ENCODE measurements at regions not wholly inside any gene's neighbourhood (a gene's known extent, or its start where the extent isn't known, plus 50 kb on each side); places are given as distances from the start of the nearest gene placed in this dataset.
"Not testable (repeated sequence)": the region's sequence is repeated elsewhere in the genome, so short reads cannot be mapped to it uniquely, and the experiment has no call there.

DNA sequence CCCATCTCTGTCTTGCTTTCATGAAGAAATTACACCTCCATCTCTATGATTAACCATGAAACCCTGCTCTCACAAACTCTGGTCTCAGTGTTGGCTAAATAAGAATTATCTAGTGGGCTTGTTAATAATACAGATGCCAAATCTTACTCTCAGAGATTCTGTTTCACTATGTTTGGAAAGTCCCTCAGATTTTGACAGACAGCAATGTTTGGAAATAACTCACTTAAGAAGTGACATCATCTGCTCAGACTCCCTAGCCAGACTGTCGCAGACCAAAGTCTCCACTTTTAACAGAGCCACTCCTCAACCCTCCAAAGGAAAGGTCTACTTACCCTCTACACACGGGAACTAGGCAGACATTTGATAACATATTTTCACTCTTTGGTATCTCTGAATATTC is 328.5 kb upstream of the FGF16 start:
- H3K9ac ChIP-seq (ENCODE audit: low read depth in 1 of 3, low read length in 3 of 3) = no peak overlapping the region
- H3K9me3 ChIP-seq (ENCODE audit: control insufficient read depth in 3 of 3, low read length in 3 of 3) = no peaks in the 10 kb centered on the region
- no peaks in the 10 kb centered on the region for H3K4me1 ChIP-seq (ENCODE audit: control insufficient read depth in 3 of 3, insufficient read depth in 3 of 3, low read length in 3 of 3)
- no peak overlapping the region for H3K27ac ChIP-seq (ENCODE audit: low read depth, low read length)
- H3K27me3 ChIP-seq (ENCODE audit: control insufficient read depth in 3 of 3, insufficient read depth in 3 of 3, low read length in 3 of 3) = no peaks in the 10 kb centered on the region
- no peak overlapping the region for H3K4me3 ChIP-seq (ENCODE audit: low read length in 3 of 3)
- no peaks in the 10 kb centered on the region for H3K36me3 ChIP-seq (ENCODE audit: control insufficient read depth in 3 of 3, insufficient read depth in 3 of 3, low read length in 3 of 3)

GRCh38 chrX:77119706-77120105 is 327.5 kb upstream of the FGF16 start:
- no peak overlapping the region for H3K9ac ChIP-seq (ENCODE audit: low read depth in 1 of 3, low read length in 3 of 3)
- no peak overlapping the region for H3K4me3 ChIP-seq (ENCODE audit: low read length in 3 of 3)
- no peaks in the 10 kb centered on the region for H3K9me3 ChIP-seq (ENCODE audit: control insufficient read depth in 3 of 3, low read length in 3 of 3)
- H3K4me1 ChIP-seq (ENCODE audit: control insufficient read depth in 3 of 3, insufficient read depth in 3 of 3, low read length in 3 of 3) = no peaks in the 10 kb centered on the region
- H3K27me3 ChIP-seq (ENCODE audit: control insufficient read depth in 3 of 3, insufficient read depth in 3 of 3, low read length in 3 of 3) = no peaks in the 10 kb centered on the region
- no peaks in the 10 kb centered on the region for H3K36me3 ChIP-seq (ENCODE audit: control insufficient read depth in 3 of 3, insufficient read depth in 3 of 3, low read length in 3 of 3)
- no peak overlapping the region for H3K27ac ChIP-seq (ENCODE audit: low read depth, low read length)

- H3K36me3 ChIP-seq (ENCODE audit: control insufficient read depth in 3 of 3, insufficient read depth in 3 of 3, low read length in 3 of 3); H3K4me3 ChIP-seq (ENCODE audit: low read length in 3 of 3); H3K27ac ChIP-seq (ENCODE audit: low read depth, low read length); H3K4me1 ChIP-seq (ENCODE audit: control insufficient read depth in 3 of 3, insufficient read depth in 3 of 3, low read length in 3 of 3); H3K27me3 ChIP-seq (ENCODE audit: control insufficient read depth in 3 of 3, insufficient read depth in 3 of 3, low read length in 3 of 3); H3K9ac ChIP-seq (ENCODE audit: low read depth in 1 of 3, low read length in 3 of 3); H3K9me3 ChIP-seq (ENCODE audit: control insufficient read depth in 3 of 3, low read length in 3 of 3): not testable (repeated sequence)
Measured at GRCh38 chrX:77123917-77124316, 323.3 kb upstream of the FGF16 start.

DNA sequence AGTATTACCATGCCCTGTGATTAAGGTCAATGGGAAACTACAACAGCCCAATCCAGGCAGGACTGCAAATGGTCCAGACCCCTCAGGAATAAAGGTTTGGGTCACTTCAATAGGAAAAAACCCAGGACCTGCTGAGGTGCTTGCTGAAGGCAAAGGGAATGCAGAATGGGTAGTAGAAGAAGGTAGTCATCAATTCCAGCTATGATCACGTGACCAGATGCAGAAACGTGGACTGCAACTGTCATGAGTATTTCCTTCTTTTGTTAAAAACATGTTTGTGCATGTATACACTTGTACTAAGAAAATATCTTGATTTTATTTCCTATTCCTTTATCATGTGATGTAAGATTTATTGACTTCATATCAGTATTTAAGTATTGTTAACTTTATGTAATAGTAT is 319.6 kb upstream of the FGF16 start:
- not testable (repeated sequence) for H3K4me3 ChIP-seq (ENCODE audit: low read length in 3 of 3); H3K27me3 ChIP-seq (ENCODE audit: control insufficient read depth in 3 of 3, insufficient read depth in 3 of 3, low read length in 3 of 3); H3K27ac ChIP-seq (ENCODE audit: low read depth, low read length); H3K9ac ChIP-seq (ENCODE audit: low read depth in 1 of 3, low read length in 3 of 3); H3K36me3 ChIP-seq (ENCODE audit: control insufficient read depth in 3 of 3, insufficient read depth in 3 of 3, low read length in 3 of 3); H3K9me3 ChIP-seq (ENCODE audit: control insufficient read depth in 3 of 3, low read length in 3 of 3); H3K4me1 ChIP-seq (ENCODE audit: control insufficient read depth in 3 of 3, insufficient read depth in 3 of 3, low read length in 3 of 3)

DNA sequence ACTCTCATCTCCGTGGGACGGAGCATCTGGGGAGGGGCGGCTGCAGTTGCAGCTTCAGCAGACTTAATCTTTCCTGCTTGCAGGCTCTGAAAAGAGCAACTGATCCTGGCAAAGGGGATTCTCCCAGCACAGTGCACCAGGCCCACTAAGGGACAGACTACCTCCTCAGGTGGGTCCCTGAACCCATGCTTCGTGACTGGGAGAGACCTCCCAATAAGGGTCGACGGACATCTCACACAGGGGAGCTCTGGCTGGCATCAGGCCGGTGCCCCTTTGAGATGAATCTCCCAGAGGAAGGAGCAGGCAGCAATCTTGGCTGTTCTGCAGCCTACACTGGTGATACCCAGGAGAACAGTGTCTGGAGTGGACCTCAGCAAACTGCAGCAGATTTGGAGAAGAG is 303.3 kb upstream of the FGF16 start:
- H3K27me3 ChIP-seq (ENCODE audit: control insufficient read depth in 3 of 3, insufficient read depth in 3 of 3, low read length in 3 of 3) = no peaks in the 10 kb centered on the region
- H3K36me3 ChIP-seq (ENCODE audit: control insufficient read depth in 3 of 3, insufficient read depth in 3 of 3, low read length in 3 of 3) = no peaks in the 10 kb centered on the region
- H3K9ac ChIP-seq (ENCODE audit: low read depth in 1 of 3, low read length in 3 of 3) = no peak overlapping the region
- no peaks in the 10 kb centered on the region for H3K4me1 ChIP-seq (ENCODE audit: control insufficient read depth in 3 of 3, insufficient read depth in 3 of 3, low read length in 3 of 3)
- peaks cover 0 to 8% (median 0%) of the 10 kb centered on the region in 3 donors for H3K9me3 ChIP-seq (ENCODE audit: control insufficient read depth in 3 of 3, low read length in 3 of 3)
- H3K4me3 ChIP-seq (ENCODE audit: low read length in 3 of 3) = no peak overlapping the region
- no peak overlapping the region for H3K27ac ChIP-seq (ENCODE audit: low read depth, low read length)

DNA sequence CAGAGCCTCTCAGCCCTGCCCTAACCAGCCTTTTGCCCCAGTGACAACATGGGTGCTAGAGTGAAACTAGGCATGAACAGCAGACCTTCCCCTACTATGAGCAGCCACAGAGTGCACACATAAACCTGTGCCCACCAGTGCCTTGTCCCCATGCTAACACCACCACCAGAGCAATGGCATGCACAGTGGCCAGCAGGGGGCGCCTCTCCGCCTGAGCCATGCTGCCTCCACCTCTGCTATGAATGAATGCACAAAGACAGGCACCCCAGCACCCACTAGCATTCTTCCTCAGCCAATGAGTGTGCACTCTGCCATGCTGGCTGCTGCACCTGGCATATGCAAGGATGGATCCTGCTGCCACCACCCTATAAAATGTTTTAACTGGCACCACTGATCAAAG is 286.9 kb upstream of the FGF16 start:
- Histone ChIP-seq H3K9ac (ENCODE audit: low read depth in 1 of 3, low read length in 3 of 3) (no peak overlapping the region), H3K4me3 (ENCODE audit: low read length in 3 of 3) (no peak overlapping the region), H3K27ac (ENCODE audit: low read depth, low read length) (no peak overlapping the region), H3K9me3 (ENCODE audit: control insufficient read depth in 3 of 3, low read length in 3 of 3) (peaks cover 0 to 3% (median 0%) of the 10 kb centered on the region in 3 donors), H3K4me1 (ENCODE audit: control insufficient read depth in 3 of 3, insufficient read depth in 3 of 3, low read length in 3 of 3) (no peaks in the 10 kb centered on the region), H3K27me3 (ENCODE audit: control insufficient read depth in 3 of 3, insufficient read depth in 3 of 3, low read length in 3 of 3) (no peaks in the 10 kb centered on the region), H3K36me3 (ENCODE audit: control insufficient read depth in 3 of 3, insufficient read depth in 3 of 3, low read length in 3 of 3) (no peaks in the 10 kb centered on the region)

DNA sequence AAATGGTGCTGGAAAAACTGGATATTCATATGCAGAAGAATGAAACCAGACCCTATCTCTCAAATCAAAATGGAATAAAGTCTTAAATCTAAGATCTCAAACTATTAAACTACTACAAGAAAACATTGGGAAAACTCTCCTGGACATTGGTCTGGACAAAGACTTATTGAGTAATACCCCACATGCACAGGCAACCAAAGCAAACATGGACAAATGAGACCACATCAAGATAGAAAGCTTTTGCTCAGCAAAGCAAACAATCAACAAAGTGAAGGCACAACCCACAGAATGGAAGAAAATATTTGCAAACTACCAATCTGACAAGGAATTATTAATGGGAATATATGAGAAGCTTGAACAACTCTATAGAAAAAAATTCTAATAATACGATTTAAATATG is 284.4 kb upstream of the FGF16 start:
- no peak overlapping the region for H3K27ac ChIP-seq (ENCODE audit: low read depth, low read length)
- no peaks in the 10 kb centered on the region for H3K4me1 ChIP-seq (ENCODE audit: control insufficient read depth in 3 of 3, insufficient read depth in 3 of 3, low read length in 3 of 3)
- no peaks in the 10 kb centered on the region for H3K27me3 ChIP-seq (ENCODE audit: control insufficient read depth in 3 of 3, insufficient read depth in 3 of 3, low read length in 3 of 3)
- no peaks in the 10 kb centered on the region for H3K36me3 ChIP-seq (ENCODE audit: control insufficient read depth in 3 of 3, insufficient read depth in 3 of 3, low read length in 3 of 3)
- H3K9me3 ChIP-seq (ENCODE audit: control insufficient read depth in 3 of 3, low read length in 3 of 3) = peaks cover 0 to 3% (median 0%) of the 10 kb centered on the region in 3 donors
- no peak overlapping the region for H3K9ac ChIP-seq (ENCODE audit: low read depth in 1 of 3, low read length in 3 of 3)
- no peak overlapping the region for H3K4me3 ChIP-seq (ENCODE audit: low read length in 3 of 3)

- Histone ChIP-seq H3K27ac (ENCODE audit: low read depth, low read length) (no peak overlapping the region), H3K27me3 (ENCODE audit: control insufficient read depth in 3 of 3, insufficient read depth in 3 of 3, low read length in 3 of 3) (no peaks in the 10 kb centered on the region), H3K9ac (ENCODE audit: low read depth in 1 of 3, low read length in 3 of 3) (no peak overlapping the region), H3K4me1 (ENCODE audit: control insufficient read depth in 3 of 3, insufficient read depth in 3 of 3, low read length in 3 of 3) (no peaks in the 10 kb centered on the region), H3K9me3 (ENCODE audit: control insufficient read depth in 3 of 3, low read length in 3 of 3) (no peaks in the 10 kb centered on the region), H3K4me3 (ENCODE audit: low read length in 3 of 3) (no peak overlapping the region), H3K36me3 (ENCODE audit: control insufficient read depth in 3 of 3, insufficient read depth in 3 of 3, low read length in 3 of 3) (no peaks in the 10 kb centered on the region)
Measured at GRCh38 chrX:77167993-77168392, 279.2 kb upstream of the FGF16 start.

DNA sequence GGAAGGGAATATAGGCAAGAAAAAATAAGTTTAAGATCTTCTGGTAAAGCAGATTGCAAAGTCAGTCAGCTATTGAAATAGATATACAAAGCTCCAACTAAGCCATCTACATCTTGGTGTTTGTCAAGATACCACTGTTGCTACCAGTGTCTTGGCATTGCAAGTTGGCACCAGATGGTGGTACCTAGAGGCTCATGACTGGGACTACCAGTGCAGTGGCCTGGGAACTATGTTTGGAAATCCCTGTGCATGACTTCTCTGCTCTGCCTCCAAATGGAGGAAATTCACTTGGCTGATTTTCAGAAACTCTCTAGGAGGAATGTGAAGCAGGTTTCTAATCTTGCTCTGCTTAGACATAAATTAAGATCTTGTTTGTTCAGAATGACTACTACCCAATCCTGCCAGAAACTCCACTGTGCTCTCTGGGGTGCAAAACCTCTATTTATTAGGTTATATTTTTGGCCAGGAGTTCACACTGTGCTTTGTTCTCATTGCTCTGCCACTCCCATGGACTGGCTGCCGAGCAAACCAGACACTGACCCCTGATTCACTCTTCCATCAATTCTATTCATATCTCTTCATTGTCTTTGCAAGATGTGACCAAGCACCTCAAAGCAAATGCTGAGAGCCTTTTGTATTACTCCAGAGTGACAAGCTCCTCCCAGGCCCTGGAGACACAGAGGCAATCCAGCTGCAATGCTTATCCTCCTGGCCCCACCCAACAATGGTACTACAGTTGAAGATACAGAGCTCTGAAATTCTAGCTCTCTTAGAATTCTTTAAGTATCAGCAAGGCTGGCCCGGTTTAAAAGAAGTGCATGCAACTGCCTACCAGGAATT is 272.3 kb upstream of the FGF16 start:
- no peaks in the 10 kb centered on the region for H3K27me3 ChIP-seq (ENCODE audit: control insufficient read depth in 3 of 3, insufficient read depth in 3 of 3, low read length in 3 of 3)
- peaks cover 0 to 1% (median 0%) of the 10 kb centered on the region in 3 donors for H3K9me3 ChIP-seq (ENCODE audit: control insufficient read depth in 3 of 3, low read length in 3 of 3)
- no peak overlapping the region for H3K9ac ChIP-seq (ENCODE audit: low read depth in 1 of 3, low read length in 3 of 3)

DNA sequence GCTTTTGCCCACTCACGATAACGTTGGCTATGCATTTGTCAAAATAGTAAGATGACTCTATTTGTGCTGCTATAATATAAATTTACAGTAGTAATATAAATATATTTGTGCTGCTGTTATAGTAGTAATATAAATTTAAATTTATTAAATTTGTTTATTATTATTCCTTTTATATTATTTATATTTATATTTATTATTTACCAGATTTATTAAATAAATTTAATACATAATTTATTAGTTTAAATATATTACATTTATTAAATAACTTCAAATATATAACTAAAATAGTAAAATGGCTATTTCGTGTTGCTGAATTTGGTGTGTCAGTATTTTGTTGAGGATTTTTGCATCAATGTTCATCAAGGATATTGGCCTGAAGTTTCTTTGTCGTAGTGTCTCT is 246.5 kb upstream of the FGF16 start:
- no peaks in the 10 kb centered on the region for H3K9me3 ChIP-seq (ENCODE audit: control insufficient read depth in 3 of 3, low read length in 3 of 3)
- no peaks in the 10 kb centered on the region for H3K36me3 ChIP-seq (ENCODE audit: control insufficient read depth in 3 of 3, insufficient read depth in 3 of 3, low read length in 3 of 3)
- H3K27me3 ChIP-seq (ENCODE audit: control insufficient read depth in 3 of 3, insufficient read depth in 3 of 3, low read length in 3 of 3) = no peaks in the 10 kb centered on the region
- H3K9ac ChIP-seq (ENCODE audit: low read depth in 1 of 3, low read length in 3 of 3) = no peak overlapping the region
- no peak overlapping the region for H3K27ac ChIP-seq (ENCODE audit: low read depth, low read length)
- no peaks in the 10 kb centered on the region for H3K4me1 ChIP-seq (ENCODE audit: control insufficient read depth in 3 of 3, insufficient read depth in 3 of 3, low read length in 3 of 3)
- no peak overlapping the region for H3K4me3 ChIP-seq (ENCODE audit: low read length in 3 of 3)

More for the DNA sequence above, 272.3 kb upstream of the FGF16 start:
- no peaks in the 10 kb centered on the region for H3K36me3 ChIP-seq (ENCODE audit: control insufficient read depth in 3 of 3, insufficient read depth in 3 of 3, low read length in 3 of 3)
- no peaks in the 10 kb centered on the region for H3K4me1 ChIP-seq (ENCODE audit: control insufficient read depth in 3 of 3, insufficient read depth in 3 of 3, low read length in 3 of 3)
- no peak overlapping the region for H3K4me3 ChIP-seq (ENCODE audit: low read length in 3 of 3)
- H3K27ac ChIP-seq (ENCODE audit: low read depth, low read length) = no peak overlapping the region

Data from skeletal muscle tissue (tissue), 3 donors.